GM19043 (cell line): ENCODE measurements at regions not wholly inside any gene's neighbourhood (a gene's known extent, or its start where the extent isn't known, plus 50 kb on each side); places are given as distances from the start of the nearest gene placed in this dataset.
A peak's percentile ranks its signal among the peaks of the same experiment; 100 is the strongest.
"Not testable (repeated sequence)": the region's sequence is repeated elsewhere in the genome, so short reads cannot be mapped to it uniquely, and the experiment has no call there.

Experiments
- ATAC-seq: cut with Tn5 transposase; IDR thresholded peaks from one replicate; pipeline ENCODE4 v1.9.1; 2021; ENCODE audit warnings: low read depth; ENCODE audit not compliant: unreplicated experiment

DNA sequence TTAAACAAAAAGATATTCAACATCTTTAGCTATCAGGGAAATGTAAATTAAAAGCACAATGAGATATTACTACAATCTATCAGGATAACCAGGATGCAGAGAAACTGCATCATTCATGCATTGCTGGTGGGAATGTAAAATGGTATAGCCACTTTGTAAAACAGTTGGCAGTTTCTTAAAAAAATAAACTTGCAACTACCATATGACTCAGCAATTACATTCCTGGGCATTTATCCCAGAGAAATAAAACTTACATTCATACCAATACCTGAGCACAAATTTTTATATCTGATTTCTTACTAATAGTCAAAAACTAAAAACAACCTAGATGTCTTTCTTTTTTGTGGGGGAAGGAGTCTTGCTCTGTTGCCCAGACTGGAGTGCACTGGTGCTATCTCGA lies 190.3 kb upstream of the TAB2 start:
- ATAC-seq: no peak

DNA sequence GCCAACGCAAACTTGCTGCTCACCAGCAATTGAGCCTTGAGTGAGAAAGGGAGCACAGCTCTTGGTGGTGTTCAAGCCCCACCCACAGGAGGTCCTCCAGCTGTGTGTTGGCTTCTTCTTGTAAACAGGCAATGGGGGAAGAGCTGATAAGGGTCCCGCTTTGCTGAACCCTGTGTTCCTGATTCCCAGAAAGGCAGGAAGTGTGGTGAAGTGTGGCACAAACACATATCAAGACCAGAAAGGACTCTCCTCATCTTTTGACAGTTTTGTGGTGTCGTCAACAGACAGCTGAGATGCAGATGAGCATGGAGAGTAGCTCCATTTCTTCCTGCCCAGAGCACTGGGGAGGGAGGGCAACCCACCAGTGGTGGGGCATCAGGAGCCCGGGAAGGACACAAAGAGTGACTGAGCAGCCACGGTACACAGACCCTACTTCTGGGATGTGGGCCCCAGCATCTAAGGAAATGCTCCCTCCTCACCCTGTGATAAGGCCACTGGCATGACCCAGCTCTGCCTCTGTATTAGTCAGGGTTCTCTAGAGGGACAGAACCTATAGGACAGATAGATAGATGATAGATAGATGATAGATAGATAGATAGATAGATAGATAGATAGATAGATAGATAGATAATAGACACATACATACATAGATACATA lies 188.9 kb upstream of the TAB2 start:
- ATAC-seq: no peak

DNA sequence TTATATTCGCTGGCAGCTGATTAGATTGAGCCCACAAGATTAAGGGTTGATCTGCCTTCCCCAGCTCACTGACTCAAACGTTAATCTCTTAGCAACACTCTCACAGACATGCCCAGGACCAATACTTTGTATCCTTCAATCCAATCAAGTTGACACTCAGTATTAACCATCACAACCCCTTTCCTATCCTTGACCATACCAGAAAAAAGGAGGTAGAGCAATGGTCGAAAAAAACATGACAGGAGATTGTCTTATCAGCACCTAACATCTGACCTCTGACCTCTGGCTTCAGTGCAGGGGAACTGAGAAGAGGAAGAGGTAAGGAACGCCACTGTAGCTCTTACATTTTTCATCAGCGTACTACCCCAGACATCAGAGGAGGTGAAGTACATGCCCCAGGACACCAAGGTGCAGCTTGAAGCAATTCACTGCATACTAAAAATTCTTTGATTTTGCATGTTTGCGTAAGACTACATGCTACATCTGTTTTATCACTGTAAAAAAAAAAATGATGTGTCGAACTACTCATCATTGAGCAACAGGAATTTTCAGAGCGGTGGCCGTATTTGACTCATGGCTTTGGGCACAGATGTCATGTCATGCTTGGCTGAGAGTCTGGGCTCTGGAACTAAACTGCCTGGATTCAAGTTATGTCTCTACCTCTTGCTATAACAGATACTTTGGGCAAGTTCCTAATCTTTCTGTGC lies 188.0 kb upstream of the TAB2 start:
- ATAC-seq: peak; percentile 57

DNA sequence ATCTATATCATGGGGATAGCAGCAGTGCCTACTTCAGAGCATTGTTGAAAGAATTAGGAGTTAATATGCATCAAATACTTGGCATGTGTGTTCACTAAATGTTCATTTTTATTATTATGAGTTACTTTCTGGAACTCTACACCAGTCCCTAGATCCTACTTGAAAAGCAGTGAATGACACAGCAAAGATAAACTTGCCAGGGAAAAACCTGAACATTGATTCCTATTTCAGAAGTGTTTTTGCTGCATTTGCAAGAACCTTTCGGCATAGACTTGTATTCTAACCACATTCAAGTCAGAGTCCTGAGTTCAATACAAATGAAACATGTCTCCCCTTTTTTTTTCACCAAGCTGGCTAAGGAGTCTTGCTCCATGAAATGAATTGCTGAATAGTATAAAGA lies 187.4 kb upstream of the TAB2 start:
- no peak for ATAC-seq

DNA sequence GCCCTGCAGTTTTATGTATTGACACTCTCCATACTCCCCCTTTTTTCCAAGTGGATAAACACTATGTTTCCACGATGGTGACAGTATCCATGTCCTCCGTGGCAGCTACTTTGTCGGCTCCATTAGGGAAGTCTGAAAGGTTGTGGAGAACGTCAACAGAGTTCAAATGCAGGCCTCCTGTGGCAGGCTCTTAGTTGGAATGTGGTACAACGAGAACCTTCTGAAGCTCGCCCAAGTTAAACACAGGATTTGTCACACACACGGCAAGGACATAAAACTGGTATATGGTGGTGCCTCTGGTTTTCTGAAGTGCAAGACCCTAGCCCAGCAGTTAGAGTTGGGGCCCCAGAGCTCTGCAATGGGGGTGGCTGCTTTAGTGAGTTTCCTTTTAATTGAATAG lies 187.0 kb upstream of the TAB2 start:
- ATAC-seq: no peak

DNA sequence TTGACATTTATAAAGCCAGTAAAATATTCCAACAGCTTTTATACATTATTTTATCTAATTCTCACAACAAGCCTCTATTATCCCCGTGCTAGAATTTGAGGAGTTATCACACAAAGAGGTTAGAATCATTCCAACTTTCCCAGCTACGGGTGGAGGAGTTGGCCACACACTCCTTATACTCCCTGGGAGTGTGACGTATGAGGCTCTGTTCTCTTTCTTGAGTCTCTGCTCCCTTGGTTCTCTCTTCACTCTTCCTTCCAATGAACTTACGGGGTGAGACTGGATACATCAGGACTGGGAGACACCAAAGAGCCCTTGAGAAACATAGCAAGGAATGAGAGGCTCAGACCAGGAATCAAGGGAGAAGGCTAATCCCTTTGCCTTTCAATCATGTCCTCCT lies 185.6 kb upstream of the TAB2 start:
- ATAC-seq: no peak

DNA sequence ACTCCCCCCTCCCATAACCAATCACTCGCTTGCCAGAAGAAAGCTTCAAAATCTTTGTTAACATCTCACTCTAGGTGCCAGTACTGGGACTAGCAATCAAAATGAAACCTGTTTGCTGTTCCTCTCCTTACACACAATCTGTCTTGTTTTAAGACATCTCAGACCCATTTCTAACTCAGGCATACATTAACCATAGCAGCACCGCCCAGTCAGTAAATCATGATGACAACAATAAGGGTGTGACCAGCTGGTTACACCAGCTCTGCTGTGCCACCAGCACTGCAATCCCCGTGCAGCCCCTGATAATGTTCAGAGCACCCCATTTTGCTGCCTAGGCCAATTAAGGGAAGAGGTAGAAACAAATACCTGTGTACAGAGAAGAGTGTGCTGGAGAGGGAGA lies 185.2 kb upstream of the TAB2 start:
- no peak for ATAC-seq

DNA sequence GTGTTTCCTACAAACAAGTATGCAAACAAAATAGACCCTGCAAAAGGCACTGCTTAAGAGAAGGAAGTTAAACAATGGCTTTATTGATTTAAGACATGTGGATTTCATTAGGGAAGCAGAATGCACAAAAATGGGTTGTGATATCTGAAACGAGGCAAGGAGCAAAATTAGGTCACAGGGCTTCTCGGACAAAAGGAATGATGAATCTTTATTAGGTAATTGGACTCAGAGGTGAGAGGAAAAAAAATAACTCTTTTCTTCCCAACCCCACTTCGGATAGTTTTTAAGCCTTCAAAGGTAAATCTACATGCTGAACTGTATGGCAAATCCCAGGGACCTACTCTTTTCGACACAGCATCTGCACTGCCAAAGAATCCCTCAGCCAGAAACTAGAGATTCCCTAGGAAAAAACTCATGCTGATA lies 183.0 kb upstream of the TAB2 start:
- no peak for ATAC-seq

DNA sequence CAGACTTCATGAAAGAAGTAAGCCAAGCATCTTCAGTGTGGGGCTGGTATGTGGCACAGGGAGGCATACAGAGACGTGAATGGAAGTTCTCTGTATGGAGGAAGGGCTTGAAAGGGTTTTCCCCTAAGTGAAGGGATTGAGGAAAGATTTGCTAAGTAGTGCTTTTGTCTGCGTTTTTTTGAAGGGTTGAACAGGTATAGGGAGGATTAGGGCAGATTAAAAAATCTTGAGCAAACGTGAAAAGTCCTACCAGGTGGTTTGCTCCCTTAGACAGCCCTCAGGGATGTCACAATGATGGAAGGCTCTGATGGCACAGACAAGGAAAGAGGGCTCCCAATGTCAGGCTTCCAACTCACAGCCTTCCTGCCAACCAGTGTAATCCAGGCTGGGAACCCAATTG lies 181.7 kb upstream of the TAB2 start:
- ATAC-seq: no peak

DNA sequence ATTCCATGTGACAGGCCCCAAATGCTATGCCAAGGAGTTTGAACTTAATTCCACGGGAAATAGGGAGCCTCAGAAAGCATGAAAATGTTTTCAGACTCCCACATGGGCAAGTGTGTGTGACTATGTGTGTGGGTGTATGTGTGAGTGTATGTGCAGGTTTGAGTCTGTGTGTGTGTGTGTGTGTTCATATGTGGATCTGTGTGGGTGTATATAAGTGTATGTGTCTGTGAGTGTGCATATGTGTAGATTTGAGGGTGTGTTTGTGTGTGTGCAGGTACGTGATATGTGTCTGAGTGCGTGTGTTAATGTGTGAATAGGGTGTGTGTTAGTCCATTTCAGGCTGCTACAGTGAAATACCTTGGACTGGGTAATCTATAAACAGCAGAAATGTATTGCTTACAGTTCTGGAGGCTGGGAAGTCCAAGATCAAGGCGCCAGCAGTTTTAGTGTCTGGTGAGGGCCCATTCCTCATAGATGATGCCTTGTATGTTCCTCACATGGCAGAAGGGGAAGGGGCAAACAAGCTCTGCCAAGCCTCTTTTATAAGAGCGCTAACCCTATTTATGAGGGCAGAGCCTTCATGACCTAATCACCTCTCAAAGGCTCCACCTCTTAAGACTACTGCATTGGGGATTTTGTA lies 181.1 kb upstream of the TAB2 start:
- ATAC-seq: no peak

DNA sequence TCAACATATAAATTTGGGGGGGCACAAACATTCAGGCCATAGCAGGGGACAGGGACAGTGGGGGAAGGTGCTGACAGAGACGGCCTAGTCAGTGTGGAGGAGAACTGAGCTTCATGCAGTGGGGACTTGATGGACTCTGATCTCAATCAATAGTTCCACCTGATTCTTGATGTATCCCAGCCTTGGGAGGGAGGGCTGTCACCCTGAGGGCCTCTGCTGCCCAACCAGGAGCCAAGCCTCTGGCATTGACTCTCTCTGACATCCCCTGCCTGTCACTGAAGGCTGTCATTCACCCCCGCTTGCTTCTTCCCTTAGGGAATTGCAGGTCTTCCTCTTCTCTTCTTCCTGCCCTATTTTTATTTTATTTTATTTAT lies 180.6 kb upstream of the TAB2 start:
- ATAC-seq: no peak

DNA sequence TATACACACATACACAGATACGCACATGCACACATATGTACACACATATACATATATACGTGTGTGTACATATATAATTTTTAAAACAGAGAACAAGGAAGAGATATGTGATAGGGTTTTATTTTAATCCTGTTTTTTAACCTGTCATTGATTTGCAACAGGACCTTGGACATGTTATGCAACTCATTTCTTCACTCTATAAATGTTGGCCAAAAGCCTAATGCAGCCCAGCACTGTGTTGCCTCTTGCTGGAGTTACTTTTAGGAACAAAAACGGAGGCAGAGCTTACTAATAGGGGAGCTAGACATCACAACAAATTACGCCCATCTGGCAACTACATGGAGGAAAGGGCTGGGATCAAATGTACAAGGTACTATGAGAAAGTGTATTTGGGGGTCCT lies 179.9 kb upstream of the TAB2 start:
- ATAC-seq: no peak

DNA sequence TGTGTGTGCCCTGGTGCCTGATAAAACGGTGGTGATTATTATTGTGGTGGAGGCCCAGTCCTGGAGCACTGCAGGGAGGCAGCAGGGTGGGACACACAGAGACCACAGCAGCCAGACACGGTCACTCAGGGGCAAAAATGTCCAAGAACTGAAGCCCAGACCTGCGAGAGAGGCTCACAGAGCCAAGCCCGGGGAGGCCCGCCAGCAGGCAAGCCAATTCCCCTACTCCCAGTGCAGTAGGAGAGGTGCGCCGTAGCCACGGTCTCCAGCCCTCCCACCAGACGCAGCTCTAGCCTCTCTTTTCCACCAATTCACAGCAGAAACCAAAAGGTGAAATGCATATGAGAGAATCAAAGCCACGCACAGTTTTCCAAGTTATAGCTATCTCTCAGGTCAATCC lies 179.4 kb upstream of the TAB2 start:
- no peak for ATAC-seq

DNA sequence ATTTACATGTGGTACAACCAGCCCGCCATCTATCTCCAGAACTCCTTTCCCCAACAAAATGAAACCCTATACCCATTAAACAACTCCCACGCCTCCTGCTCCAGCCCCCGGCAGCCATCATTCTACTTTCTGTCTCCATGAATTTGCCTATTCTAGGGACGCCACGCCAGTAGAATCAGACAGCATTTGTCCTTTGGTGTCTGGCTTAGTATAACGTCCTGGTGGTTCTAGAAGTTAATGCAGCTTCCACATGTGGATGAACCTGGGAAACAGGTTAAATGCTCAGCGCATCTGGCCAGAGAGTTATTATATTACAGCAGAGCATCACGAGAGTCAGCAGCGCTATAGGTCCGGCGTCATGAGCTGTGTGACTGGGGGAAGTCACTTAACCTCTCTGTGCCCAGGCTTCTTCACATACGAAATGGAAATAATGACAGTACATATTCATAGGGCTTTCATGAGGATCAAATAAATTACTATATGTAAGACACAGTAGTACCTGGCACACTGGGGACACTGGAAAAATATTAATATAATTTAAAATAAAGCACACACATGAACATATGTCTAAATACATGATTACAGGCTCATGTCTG lies 178.7 kb upstream of the TAB2 start:
- no peak for ATAC-seq

DNA sequence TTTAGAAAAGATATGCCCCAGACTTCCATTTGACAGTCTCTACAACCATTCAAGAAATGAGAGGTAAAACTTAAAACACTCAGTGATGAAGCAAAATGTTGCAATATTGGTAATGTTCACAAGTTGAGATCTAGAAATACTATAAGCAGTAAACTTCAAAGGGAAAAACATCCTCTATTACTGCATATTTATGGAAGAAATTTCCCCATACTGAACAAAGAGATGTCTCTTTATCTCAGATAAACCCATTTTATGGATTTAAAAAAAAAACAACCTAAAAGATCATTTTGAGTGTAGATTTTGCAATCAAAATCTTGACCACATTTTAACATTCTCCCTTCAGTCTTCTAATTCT lies 177.8 kb upstream of the TAB2 start:
- ATAC-seq: no peak

DNA sequence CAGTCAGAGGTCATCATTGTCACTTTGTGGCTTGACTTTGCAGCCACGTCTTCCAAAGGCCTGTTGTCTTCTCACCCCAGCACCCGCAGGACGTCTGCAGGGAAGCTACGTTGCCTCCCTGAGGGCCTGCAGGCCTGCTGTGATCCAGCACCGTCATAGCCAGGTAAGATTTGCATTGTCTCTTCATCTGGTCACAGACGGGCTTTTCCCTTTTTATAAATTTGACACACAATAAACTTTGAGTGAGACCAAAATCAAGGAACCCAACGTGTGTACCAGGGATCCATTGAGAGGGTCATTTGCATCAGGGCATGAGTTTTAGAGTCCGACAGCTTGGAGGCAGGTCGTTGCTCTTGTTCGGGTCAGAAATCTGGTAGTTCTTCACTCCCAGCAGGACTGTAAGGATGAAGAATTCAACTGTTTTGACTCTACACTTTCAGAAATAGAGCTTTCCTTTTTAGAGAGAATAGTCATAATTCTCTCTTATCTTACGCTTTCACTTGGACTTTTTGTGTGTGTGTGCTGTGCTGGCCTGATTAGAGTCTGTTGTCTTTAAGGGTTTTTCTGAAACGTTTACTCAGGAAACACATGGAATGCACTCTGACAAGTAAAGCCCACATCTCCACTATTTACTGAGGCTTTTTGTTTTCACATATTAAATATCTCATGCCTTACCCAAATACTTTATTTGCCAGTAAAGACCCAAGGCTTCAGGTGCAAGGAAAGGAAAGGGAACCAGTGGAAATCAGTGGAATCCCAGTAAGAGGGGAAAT lies 177.2 kb upstream of the TAB2 start:
- no peak for ATAC-seq

DNA sequence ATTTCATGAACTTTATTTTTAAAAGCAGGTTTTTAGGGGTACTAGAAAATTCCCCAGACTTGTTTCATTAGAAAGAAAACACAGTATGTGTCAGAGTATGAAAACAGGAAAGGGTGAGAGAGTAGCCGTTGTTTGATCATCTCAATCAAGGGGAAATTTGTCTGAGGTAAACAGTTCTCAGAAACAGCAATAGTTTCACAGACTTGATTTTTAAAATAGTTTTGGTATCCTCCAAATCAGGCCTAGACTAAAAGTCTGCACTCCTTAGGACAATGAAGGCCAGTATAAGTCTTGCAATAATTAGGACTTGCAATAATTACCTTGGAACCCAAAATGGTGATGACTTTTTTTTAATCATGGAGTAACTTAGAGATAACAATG lies 176.6 kb upstream of the TAB2 start:
- no peak for ATAC-seq

DNA sequence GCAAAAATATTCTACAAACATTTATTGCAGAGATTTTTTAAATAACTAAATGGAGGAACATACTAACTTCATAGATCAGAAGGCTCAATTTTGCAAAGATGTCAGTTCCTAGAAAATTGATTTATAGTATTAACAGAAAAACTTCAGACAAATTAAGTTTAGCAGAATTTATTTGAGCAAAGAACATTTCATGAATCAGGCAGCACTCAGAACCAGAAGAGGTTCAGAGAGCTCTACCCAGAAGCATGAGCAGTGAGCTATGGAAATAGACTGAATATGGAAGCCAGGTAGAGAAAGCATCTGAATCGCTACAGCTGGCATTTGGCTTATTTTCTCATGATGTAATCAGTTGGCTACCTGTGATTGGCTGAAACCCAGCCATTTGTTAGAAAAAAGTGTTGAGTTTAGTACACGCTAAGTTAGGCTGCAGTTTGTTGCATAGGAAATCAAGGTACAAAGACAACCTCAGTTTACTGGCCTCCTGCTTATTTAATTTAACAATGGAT lies 174.5 kb upstream of the TAB2 start:
- no peak for ATAC-seq

DNA sequence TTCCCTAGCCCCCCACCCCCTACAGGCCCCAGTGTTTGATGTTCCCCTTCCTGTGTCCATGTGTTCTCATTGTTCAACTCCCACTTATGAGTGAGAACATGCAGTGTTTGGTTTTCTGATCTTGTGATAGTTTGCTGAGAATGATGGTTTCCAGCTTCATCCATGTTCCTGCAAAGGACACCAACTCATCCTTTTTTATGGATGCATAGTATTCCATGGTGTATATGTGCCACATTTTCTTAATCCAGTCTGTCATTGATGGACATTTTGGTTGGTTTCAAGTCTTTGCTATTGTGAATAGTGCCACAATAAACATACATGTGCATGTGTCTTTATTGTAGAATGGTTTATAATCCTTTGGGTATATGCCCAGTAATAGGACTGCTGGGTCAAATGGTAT lies 171.7 kb upstream of the TAB2 start:
- ATAC-seq: not testable (repeated sequence)

DNA sequence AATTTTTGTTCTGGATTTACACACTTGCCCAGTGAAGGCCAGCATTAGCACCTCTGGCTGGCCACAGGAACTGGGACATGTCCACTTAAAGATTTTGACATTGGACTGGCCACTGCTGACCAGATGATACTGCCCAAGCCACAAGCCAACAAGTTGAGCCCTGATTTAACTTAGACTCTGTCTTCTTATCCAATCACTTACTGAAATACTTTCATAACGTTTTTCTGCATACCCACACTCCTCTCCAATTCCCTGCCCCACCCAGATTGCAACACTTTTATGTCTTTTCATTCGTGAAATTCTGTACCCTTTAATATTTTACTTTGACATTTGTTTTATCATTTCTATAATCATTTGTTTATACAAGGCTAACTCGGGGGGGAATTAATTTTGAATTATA lies 170.3 kb upstream of the TAB2 start:
- ATAC-seq: no peak
